RWPE1 (cell line): ENCODE measurements at regions not wholly inside any gene's neighbourhood (a gene's known extent, or its start where the extent isn't known, plus 50 kb on each side); places are given as distances from the start of the nearest gene placed in this dataset.
"Not testable (repeated sequence)": the region's sequence is repeated elsewhere in the genome, so short reads cannot be mapped to it uniquely, and the experiment has no call there.

Experiments
- CTCF ChIA-PET: fragments of 350-600 bp; sonication (Branson Sonifier 250); formaldehyde crosslinking; extraction: SDS; loops from one replicate; lab custom pipeline; 2021; lab: Yijun Ruan, JAX
- POLR2A ChIA-PET: fragments of 400-600 bp; formaldehyde crosslinking; extraction: SDS; loops from one replicate; lab custom pipeline; 2020; ENCODE audit warnings: antibody characterized with exemption; ENCODE audit not compliant: low non-redundant PET; lab: Yijun Ruan, JAX
- DNase-seq: peaks from one replicate; pipeline ENCODE4 v3.0.0; 2012; ENCODE audit warnings: low spot score
- H3K27ac ChIP-seq: fragments of 450-650 bp; 2 replicates; pipeline ENCODE4 v1.5.1; 2017
- TF ChIP-seq, protein P1 (sequence below): fragments of 450-650 bp; conservative IDR thresholded peaks from 2 replicates; pipeline ENCODE4 v1.5.1; 2017; ENCODE audit warnings: low read depth, mild to moderate bottlenecking

DNA sequence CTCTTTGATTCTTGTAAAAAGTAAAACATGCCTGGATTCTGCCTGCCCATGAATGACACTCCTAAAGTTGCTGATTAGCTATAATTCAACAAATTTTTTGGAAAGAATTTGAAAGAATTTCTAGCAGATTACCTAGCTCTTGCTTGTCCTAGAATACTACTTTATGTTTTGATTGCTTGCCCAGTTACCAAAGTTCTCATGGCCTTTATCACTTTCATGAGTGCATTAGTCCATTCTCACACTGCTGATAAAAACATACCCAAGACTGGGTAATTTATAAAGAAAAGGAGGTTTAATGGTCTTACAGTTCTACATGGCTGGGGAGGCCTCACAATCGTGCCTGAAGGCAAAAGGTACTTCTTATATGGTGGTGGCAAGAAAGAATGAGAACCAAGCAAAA, 1137.3 kb downstream of the SORCS1 start:
- ChIA-PET POLR2A (no interaction called here), CTCF (interaction anchor here (1.0 kb wide), 1 partner anchor 18 kb away, joined by 3 read pairs; no protein-coding TSS in a partner anchor)
- H3K27ac ChIP-seq: no peak overlapping the region
- no peak for DNase-seq
- TF ChIP-seq, protein P1, sequence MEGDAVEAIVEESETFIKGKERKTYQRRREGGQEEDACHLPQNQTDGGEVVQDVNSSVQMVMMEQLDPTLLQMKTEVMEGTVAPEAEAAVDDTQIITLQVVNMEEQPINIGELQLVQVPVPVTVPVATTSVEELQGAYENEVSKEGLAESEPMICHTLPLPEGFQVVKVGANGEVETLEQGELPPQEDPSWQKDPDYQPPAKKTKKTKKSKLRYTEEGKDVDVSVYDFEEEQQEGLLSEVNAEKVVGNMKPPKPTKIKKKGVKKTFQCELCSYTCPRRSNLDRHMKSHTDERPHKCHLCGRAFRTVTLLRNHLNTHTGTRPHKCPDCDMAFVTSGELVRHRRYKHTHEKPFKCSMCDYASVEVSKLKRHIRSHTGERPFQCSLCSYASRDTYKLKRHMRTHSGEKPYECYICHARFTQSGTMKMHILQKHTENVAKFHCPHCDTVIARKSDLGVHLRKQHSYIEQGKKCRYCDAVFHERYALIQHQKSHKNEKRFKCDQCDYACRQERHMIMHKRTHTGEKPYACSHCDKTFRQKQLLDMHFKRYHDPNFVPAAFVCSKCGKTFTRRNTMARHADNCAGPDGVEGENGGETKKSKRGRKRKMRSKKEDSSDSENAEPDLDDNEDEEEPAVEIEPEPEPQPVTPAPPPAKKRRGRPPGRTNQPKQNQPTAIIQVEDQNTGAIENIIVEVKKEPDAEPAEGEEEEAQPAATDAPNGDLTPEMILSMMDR: no peak

DNA sequence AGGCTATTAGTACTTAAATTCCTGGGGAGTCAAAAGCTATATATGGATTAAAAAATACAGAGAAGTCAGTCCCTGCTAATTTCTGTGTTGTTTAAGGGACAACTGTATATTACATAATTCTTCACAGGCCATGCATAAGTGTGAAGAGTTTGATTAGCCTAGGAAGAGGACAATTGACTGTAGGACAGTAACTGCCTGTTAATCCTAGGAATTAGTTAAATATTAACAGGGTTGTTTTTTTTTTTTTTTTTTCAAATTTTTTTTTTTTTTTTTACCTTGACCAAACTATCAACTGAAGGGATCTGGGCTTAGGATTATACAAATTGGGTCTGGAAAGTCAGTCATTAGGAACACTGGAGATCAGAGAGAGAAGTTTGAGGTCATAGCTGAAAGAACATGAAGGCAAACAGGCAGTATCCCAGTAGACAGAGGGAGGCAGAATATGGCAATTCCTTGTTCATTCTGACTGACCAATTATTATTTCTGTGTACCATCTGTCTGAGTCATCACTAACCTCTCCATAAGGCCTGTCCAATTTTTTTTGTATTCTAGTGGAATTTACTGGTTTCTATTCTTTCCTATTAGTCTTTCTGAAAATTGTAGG, 1139.2 kb downstream of the SORCS1 start:
- POLR2A ChIA-PET: no interaction called here
- CTCF ChIA-PET: interaction anchor here (0.6 to 1.2 kb wide), 2 partner anchors 12 to 50 kb away, joined by 3 to 5 read pairs; no protein-coding TSS in a partner anchor
- H3K27ac ChIP-seq: no peak overlapping the region
- DNase-seq: no peak
- TF ChIP-seq, protein P1: no peak

DNA sequence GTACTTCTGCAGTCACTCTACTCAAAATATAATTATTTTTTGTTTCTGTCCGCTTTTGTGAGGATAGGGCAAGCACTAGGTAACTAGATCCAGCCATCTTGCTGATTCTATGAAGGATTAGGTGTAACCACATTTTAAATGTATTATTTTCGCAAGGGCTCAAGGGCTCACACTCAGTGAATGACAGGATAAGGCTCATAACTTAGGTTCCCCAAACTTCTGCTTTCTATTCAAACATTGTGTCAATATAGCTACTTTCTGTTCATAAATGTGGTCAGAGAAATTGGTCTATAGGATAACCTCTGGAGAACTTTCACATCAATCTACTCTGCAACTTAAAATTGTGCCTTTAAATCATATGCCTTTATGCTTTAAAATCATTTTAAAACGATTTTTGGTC, 1141.2 kb downstream of the SORCS1 start:
- no peak for DNase-seq
- ChIA-PET POLR2A (no interaction called here), CTCF (no interaction called here)
- H3K27ac ChIP-seq: no peak overlapping the region
- TF ChIP-seq, protein P1: no peak

DNA sequence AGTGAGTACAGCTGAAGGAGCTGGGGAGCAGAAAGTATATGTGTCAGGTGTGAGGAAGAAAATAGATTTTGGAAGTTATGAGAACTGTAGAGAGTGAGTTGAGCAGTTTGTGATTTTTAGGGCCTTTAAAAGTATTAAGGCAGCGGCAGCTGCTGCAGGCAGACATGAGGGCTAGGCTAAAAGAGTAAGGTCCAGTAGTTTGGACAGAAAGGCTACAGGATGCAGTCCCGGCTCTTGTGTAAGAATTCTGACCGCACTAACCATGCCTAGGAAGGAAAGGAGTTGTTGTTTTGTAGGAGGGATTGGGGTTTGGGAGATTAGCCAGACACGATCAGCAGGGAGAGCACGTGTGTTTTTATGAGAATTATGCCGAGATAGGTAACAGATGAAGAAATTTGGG, 1144.9 kb downstream of the SORCS1 start:
- CTCF ChIA-PET, DNase-seq, H3K27ac ChIP-seq, POLR2A ChIA-PET: not testable (repeated sequence)

DNA sequence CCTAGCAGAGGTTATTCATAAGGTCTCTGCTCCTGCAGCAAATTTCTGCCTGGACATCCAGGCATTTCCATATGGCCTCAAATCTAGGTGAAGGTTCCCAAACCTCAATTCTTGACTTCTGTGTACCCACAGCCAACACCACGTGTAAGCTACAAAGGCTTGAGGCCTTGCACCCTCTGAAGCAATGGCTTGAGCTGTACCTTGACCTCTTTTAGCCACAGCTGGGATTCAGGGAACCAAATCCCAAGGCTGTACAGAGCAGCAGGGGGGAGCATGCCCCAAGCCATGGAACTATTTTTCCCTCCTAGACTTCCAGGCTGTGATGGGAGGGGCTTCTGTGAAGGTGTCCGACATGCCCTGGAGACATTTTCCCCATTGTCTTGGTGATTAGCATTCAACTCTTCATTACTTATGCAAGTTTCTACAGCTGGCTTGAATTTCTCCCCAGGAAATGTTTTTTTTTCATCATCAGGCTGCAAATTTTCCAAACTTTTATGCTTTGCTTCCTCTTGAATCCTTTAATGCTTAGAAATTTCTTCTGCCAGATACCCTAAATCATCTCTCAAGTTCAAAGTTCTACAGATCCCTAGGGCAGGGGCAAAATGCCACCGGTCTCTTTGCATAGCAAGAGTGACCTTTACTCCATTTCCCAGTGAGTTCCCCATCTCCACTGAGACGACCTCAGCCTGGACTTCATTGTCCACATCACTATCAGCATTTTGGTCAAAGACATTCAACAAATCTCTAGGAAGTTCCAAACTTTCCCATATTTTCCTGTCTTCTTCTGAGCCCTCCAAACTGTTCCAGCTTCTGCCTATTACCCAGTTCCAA, 1148.9 kb downstream of the SORCS1 start:
- POLR2A ChIA-PET, H3K27ac ChIP-seq, CTCF ChIA-PET, DNase-seq: not testable (repeated sequence)

DNA sequence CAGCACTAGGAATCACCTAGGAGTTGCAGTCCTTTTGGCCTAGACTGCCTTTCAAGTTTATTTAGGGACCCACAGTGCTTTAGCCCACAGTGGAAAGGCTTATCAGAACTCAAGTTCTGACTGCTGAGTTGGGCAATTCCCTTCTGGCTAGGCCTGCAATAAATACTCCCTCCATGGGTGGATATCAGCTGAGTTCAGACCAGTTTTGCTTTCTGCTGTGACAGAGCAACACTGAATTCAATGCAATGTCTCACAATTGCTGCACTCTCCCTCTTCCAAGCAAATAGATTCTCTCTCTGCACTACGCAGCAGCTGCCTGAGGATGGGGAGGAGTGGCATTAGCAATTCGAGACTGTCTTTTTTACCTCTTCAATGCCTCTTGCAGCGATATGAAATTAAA, 1153.3 kb downstream of the SORCS1 start:
- ChIA-PET POLR2A (no interaction called here), CTCF (no interaction called here)
- no peak overlapping the region for H3K27ac ChIP-seq
- TF ChIP-seq, protein P1: no peak
- DNase-seq: no peak

DNA sequence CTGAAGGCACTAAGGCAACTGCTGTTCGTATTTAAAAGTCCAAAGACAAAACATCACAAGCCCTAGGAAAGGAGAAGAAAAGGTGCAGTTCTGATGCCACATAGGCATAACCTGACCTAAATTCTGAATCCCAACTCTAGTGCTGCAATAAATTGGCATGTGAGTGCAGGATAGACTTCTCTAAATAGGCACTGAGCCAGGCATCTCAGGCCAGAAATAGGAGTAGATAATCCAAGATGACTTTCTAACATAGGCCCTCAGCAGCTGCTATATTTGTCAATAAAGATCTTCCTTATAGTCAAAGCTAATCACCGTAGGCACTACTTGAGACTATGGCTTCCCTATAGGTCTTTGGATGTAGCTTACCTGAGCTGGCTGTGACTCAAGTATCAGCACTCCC, 1163.8 kb downstream of the SORCS1 start:
- DNase-seq: no peak
- H3K27ac ChIP-seq: no peak overlapping the region
- POLR2A ChIA-PET: no interaction called here
- CTCF ChIA-PET: no interaction called here
- TF ChIP-seq, protein P1: no peak
